Keratinocyte (primary cell): ENCODE measurements at regions not wholly inside any gene's neighbourhood (a gene's known extent, or its start where the extent isn't known, plus 50 kb on each side); places are given as distances from the start of the nearest gene placed in this dataset.

Source experiments
- DNase-seq: peaks from one replicate; pipeline ENCODE4 v3.0.0-alpha.2; 2011; ENCODE audit warnings: low read depth, missing footprints, low spot score
- FAIRE-seq: peaks from 2 replicates; lab custom pipeline; 2011; peaks lifted over from hg19 to GRCh38; lab: Jason Lieb, UNC
- H2AFZ ChIP-seq: 2 replicates; pipeline ENCODE4 v1.6.0; 2012; ENCODE audit warnings: low read length, control low read depth, inconsistent platforms; ENCODE audit not compliant: control insufficient read depth
- H3K27ac ChIP-seq: 2 replicates; pipeline ENCODE4 v1.5.1; 2011; ENCODE audit warnings: low read length; ENCODE audit not compliant: control insufficient read depth, insufficient read depth
- H3K27me3 ChIP-seq: 3 replicates; pipeline ENCODE4 v1.6.0; 2011; ENCODE audit warnings: low read length; ENCODE audit not compliant: control insufficient read depth, insufficient read depth; ENCODE audit errors: extremely low read depth
- H3K36me3 ChIP-seq, 2 experiments: 2 replicates in 1 of 2; 3 replicates in 1 of 2; pipeline ENCODE4 v1.5.1; 2011; ENCODE audit warnings: low read length in 2 of 2, mild to moderate bottlenecking in 1 of 2; ENCODE audit not compliant: control insufficient read depth in 2 of 2, insufficient read depth in 2 of 2; ENCODE audit errors: extremely low read depth in 1 of 2
- H3K4me1 ChIP-seq: 3 replicates; pipeline ENCODE4 v1.5.1; 2011; ENCODE audit warnings: low read length; ENCODE audit not compliant: control insufficient read depth, insufficient read depth; ENCODE audit errors: extremely low read depth
- H3K4me2 ChIP-seq: 3 replicates; pipeline ENCODE4 v1.6.0; 2011; ENCODE audit warnings: low read depth, low read length; ENCODE audit not compliant: control insufficient read depth, insufficient read depth; ENCODE audit errors: extremely low read depth
- H3K4me3 ChIP-seq, 3 experiments: fragments of 200-600 bp in 1 of 3; sonication (generic) in 1 of 3; 2 replicates in 2 of 3; 3 replicates in 1 of 3; pipeline ENCODE4 v1.5.1; 2011 to 2016; ENCODE audit warnings: low read length in 3 of 3, mild to moderate bottlenecking in 3 of 3, control low read depth in 2 of 3, inconsistent platforms in 1 of 3, low read depth in 1 of 3, mixed read lengths in 1 of 3, mixed run types in 1 of 3, moderate library complexity in 1 of 3; ENCODE audit not compliant: control insufficient read depth in 2 of 3, insufficient read depth in 2 of 3; ENCODE audit errors: extremely low read depth in 1 of 3
- H3K79me2 ChIP-seq: 2 replicates; pipeline ENCODE4 v1.6.0; 2012; ENCODE audit warnings: low read length; ENCODE audit not compliant: control insufficient read depth, insufficient read depth
- H3K9ac ChIP-seq: 3 replicates; pipeline ENCODE4 v1.6.0; 2011; ENCODE audit warnings: low read length; ENCODE audit not compliant: control insufficient read depth, insufficient read depth; ENCODE audit errors: extremely low read depth
- H3K9me1 ChIP-seq: 3 replicates; pipeline ENCODE4 v1.6.0; 2011; ENCODE audit warnings: low read length; ENCODE audit not compliant: control insufficient read depth, insufficient read depth; ENCODE audit errors: extremely low read depth
- H3K9me3 ChIP-seq: 2 replicates; pipeline ENCODE4 v1.5.1; 2012; ENCODE audit warnings: low read depth, low read length; ENCODE audit not compliant: control insufficient read depth
- H4K20me1 ChIP-seq: 3 replicates; pipeline ENCODE4 v1.6.0; 2011; ENCODE audit warnings: low read length; ENCODE audit not compliant: control insufficient read depth, insufficient read depth; ENCODE audit errors: extremely low read depth
- CTCF ChIP-seq, 3 experiments: IDR thresholded peaks in 1 of 3; conservative IDR thresholded peaks in 1 of 3; optimal IDR thresholded peaks in 1 of 3; 2 replicates in 2 of 3; 3 replicates in 1 of 3; pipeline versions ENCODE3 to v1.5.1; 2011; ENCODE audit warnings: low read length in 3 of 3, mild to moderate bottlenecking in 3 of 3, moderate library complexity in 2 of 3, control low read depth in 1 of 3, inconsistent platforms in 1 of 3; ENCODE audit not compliant: insufficient read depth in 2 of 3; ENCODE audit errors: extremely low read depth in 1 of 3
- EZH2 ChIP-seq: IDR thresholded peaks from one replicate; pipeline ENCODE4 v1.6.1; 2012; ENCODE audit warnings: inconsistent platforms, mild to moderate bottlenecking, low read length, moderate library complexity
- dilution Hi-C: fragments of 300-500 bp; cut with MboI; formaldehyde crosslinking; loops from one replicate; pipeline ENCODE4 v1.7.0; 2020; ENCODE audit warnings: low sequenced_read_pairs; ENCODE audit not compliant: extremely low pct_ligation_motif_present

- dilution Hi-C loops = no loop called here
- H3K27ac ChIP-seq = no peak overlapping the region
- H3K36me3 ChIP-seq = no peaks in the 10 kb centered on the region
- no peaks in the 10 kb centered on the region for H3K4me1 ChIP-seq
- no peaks in the 10 kb centered on the region for H4K20me1 ChIP-seq
- FAIRE-seq (no peak), DNase-seq (no peak)
- no peaks in the 10 kb centered on the region for H3K27me3 ChIP-seq
- H3K9me1 ChIP-seq = no peaks in the 10 kb centered on the region
- no peak overlapping the region for H3K4me3 ChIP-seq
- H3K4me2 ChIP-seq = no peak overlapping the region
- no peaks in the 10 kb centered on the region for H3K9me3 ChIP-seq
- no peak overlapping the region for H3K9ac ChIP-seq
- H3K79me2 ChIP-seq = no peaks in the 10 kb centered on the region
- H2AFZ ChIP-seq = no peak overlapping the region
- TF ChIP-seq EZH2 (no peak), CTCF (optimal IDR thresholded peaks at IDR 0.05 in 1 of 3, IDR thresholded peaks at IDR 0.05 in 1 of 3, conservative IDR thresholded peaks at IDR 0.05 in 1 of 3; ENCODE audit: extremely low read depth in 1 of 3, insufficient read depth in 2 of 3, low read length in 3 of 3) (no peak)
These were observed 636.1 kb upstream of the SLC8A1 start for GRCh38 chr2:41087946-41088345.

- FAIRE-seq = no peak
- dilution Hi-C loops = no loop called here
These were observed 649.4 kb upstream of the SLC8A1 start for GRCh38 chr2:41101281-41101680.

DNA sequence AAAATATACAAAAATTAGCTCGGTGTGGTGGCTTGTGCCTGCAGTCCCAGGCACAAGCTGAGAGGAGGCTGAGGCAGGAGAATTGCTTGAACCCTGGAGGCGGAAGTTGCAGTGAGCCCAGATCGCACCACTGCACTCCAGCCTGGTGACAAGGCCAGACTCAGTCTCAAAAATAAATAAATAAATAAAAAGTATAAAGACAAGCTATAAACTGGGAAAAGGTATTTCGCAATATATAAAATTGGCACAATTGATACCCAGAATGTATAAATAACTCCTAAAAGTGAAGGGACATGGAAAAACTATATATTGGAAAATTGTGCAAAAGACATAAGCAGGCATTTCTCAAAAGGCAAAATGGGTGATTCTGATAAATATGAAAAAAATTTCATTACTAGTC lies 657.9 kb upstream of the SLC8A1 start:
- no peaks in the 10 kb centered on the region for H3K27me3 ChIP-seq
- no peak overlapping the region for H3K27ac ChIP-seq
- no peaks in the 10 kb centered on the region for H3K9me1 ChIP-seq
- H3K4me3 ChIP-seq = no peak overlapping the region
- no peaks in the 10 kb centered on the region for H4K20me1 ChIP-seq
- no peak overlapping the region for H2AFZ ChIP-seq
- H3K4me1 ChIP-seq = no peaks in the 10 kb centered on the region
- no peaks in the 10 kb centered on the region for H3K36me3 ChIP-seq
- no peak overlapping the region for H3K9ac ChIP-seq
- no peaks in the 10 kb centered on the region for H3K79me2 ChIP-seq
- DNase-seq (no peak), FAIRE-seq (no peak)
- dilution Hi-C loops = no loop called here
- no peaks in the 10 kb centered on the region for H3K9me3 ChIP-seq
- TF ChIP-seq EZH2 (no peak), CTCF (optimal IDR thresholded peaks at IDR 0.05 in 1 of 3, IDR thresholded peaks at IDR 0.05 in 1 of 3, conservative IDR thresholded peaks at IDR 0.05 in 1 of 3; ENCODE audit: extremely low read depth in 1 of 3, insufficient read depth in 2 of 3, low read length in 3 of 3) (no peak)
- no peak overlapping the region for H3K4me2 ChIP-seq

More at GRCh38 chr2:41101281-41101680, 649.4 kb upstream of the SLC8A1 start:
- Histone ChIP-seq H4K20me1 (no peaks in the 10 kb centered on the region), H3K9ac (no peak overlapping the region), H3K36me3 (no peaks in the 10 kb centered on the region), H3K79me2 (no peaks in the 10 kb centered on the region), H3K9me1 (no peaks in the 10 kb centered on the region), H3K27ac (no peak overlapping the region), H2AFZ (no peak overlapping the region), H3K27me3 (no peaks in the 10 kb centered on the region), H3K9me3 (no peaks in the 10 kb centered on the region), H3K4me1 (no peaks in the 10 kb centered on the region), H3K4me2 (no peak overlapping the region), H3K4me3 (no peak overlapping the region)
- no peak for DNase-seq
- no peak for TF ChIP-seq EZH2
